GM23338 (cell line): ENCODE measurements at regions not wholly inside any gene's neighbourhood (a gene's known extent, or its start where the extent isn't known, plus 50 kb on each side); places are given as distances from the start of the nearest gene placed in this dataset.

ENCODE experiments used
- ATAC-seq: fragments of 200-7000 bp; cut with Tn5 transposase; 3 replicates; pipeline ENCODE4 v1.9.1; 2020
- DNase-seq: peaks from one replicate; pipeline ENCODE4 v3.0.0-alpha.2; 2015; ENCODE audit warnings: low spot score
- H2AFZ ChIP-seq: fragments of 200-600 bp; sonication (generic); 2 replicates; pipeline ENCODE4 v1.8.0; 2016; ENCODE audit warnings: antibody characterized with exemption, mild to moderate bottlenecking, moderate library complexity
- H3F3A ChIP-seq: fragments of 200-600 bp; sonication (generic); replicated peaks from 2 replicates; pipeline ENCODE4 v1.8.0; 2017; ENCODE audit warnings: antibody characterized with exemption, mixed run types, low read depth
- H3K27ac ChIP-seq: fragments of 200-600 bp; sonication (generic); 2 replicates; pipeline ENCODE4 v1.6.1; 2016; ENCODE audit warnings: low read depth
- H3K27me3 ChIP-seq: fragments of 200-600 bp; sonication (generic); 2 replicates; pipeline ENCODE4 v1.8.0; 2016; ENCODE audit warnings: mild to moderate bottlenecking, mixed run types, moderate library complexity; ENCODE audit not compliant: insufficient read depth
- H3K36me3 ChIP-seq: fragments of 200-600 bp; sonication (generic); 2 replicates; pipeline ENCODE4 v1.8.0; 2016; ENCODE audit warnings: mild to moderate bottlenecking; ENCODE audit not compliant: insufficient read depth
- H3K4me1 ChIP-seq: fragments of 200-600 bp; sonication (generic); 2 replicates; pipeline ENCODE4 v1.8.0; 2016; ENCODE audit warnings: mild to moderate bottlenecking, moderate library complexity; ENCODE audit not compliant: insufficient read depth
- H3K4me2 ChIP-seq: fragments of 200-600 bp; sonication (generic); 2 replicates; pipeline ENCODE4 v1.7.1; 2017; ENCODE audit warnings: mixed run types
- H3K4me3 ChIP-seq: fragments of 200-600 bp; sonication (generic); 2 replicates; pipeline ENCODE4 v1.6.1; 2016; ENCODE audit warnings: mixed run types
- H3K79me2 ChIP-seq: fragments of 200-600 bp; sonication (generic); replicated peaks from 2 replicates; pipeline ENCODE4 v1.8.0; 2017; ENCODE audit warnings: mild to moderate bottlenecking; ENCODE audit not compliant: insufficient read depth
- H3K9me2 ChIP-seq: fragments of 200-600 bp; sonication (generic); 2 replicates; pipeline ENCODE4 v1.8.0; 2017; ENCODE audit not compliant: insufficient read depth
- H4K20me1 ChIP-seq: fragments of 200-600 bp; sonication (generic); replicated peaks from 2 replicates; pipeline ENCODE4 v1.8.0; 2017; ENCODE audit warnings: mild to moderate bottlenecking; ENCODE audit not compliant: insufficient read depth
- H3K27ac Mint-ChIP-seq: 2 replicates; pipeline ENCODE4 v1.8.0; 2020; ENCODE audit warnings: inconsistent platforms, mild to moderate bottlenecking, moderate library complexity, mixed read lengths
- H3K27me3 Mint-ChIP-seq: 3 replicates; pipeline ENCODE4 v1.8.0; 2022; ENCODE audit warnings: low read depth, mild to moderate bottlenecking, moderate library complexity, mixed read lengths, inconsistent platforms; ENCODE audit not compliant: insufficient read depth, poor library complexity
- H3K36me3 Mint-ChIP-seq: 3 replicates; pipeline ENCODE4 v1.8.0; 2021; ENCODE audit warnings: low read depth, mild to moderate bottlenecking, inconsistent platforms, moderate library complexity, mixed read lengths
- H3K4me1 Mint-ChIP-seq: 3 replicates; pipeline ENCODE4 v1.8.0; 2020; ENCODE audit warnings: mild to moderate bottlenecking, inconsistent platforms, mixed read lengths
- H3K4me3 Mint-ChIP-seq: 3 replicates; pipeline ENCODE4 v1.8.0; 2021; ENCODE audit warnings: moderate library complexity, mild to moderate bottlenecking, inconsistent platforms, mixed read lengths
- H3K9me3 Mint-ChIP-seq: 3 replicates; pipeline ENCODE4 v1.8.0; 2020; ENCODE audit warnings: moderate library complexity, mild to moderate bottlenecking, inconsistent platforms, mixed read lengths
- EZH2 ChIP-seq: fragments of 200-600 bp; sonication (generic); IDR thresholded peaks from one replicate; pipeline ENCODE4 v1.8.0; 2017; ENCODE audit warnings: antibody characterized with exemption, mild to moderate bottlenecking, low read depth; ENCODE audit not compliant: unreplicated experiment
- JUNB ChIP-seq: IDR thresholded peaks from one replicate; pipeline ENCODE4 v1.6.1; 2016; ENCODE audit warnings: antibody characterized with exemption; ENCODE audit not compliant: unreplicated experiment
- NANOG ChIP-seq: IDR thresholded peaks from 2 replicates; pipeline ENCODE4 v1.6.1; 2016; ENCODE audit warnings: antibody characterized with exemption, borderline replicate concordance
- ZNF331 ChIP-seq: fragments of 250-450 bp; sonication (Bioruptor Pico); IDR thresholded peaks from 2 replicates; pipeline ENCODE4 v1.5.0; 2020; ENCODE audit warnings: low read depth, mild to moderate bottlenecking, moderate library complexity
- TF ChIP-seq, protein P1 (sequence below): IDR thresholded peaks from one replicate; pipeline ENCODE4 v1.6.1; 2018; ENCODE audit warnings: antibody characterized with exemption; ENCODE audit not compliant: unreplicated experiment
- TF ChIP-seq, protein P2 (sequence below), 2 experiments: fragments of 200-600 bp in 1 of 2; sonication (generic) in 1 of 2; conservative IDR thresholded peaks; 2 replicates each; pipeline versions ENCODE4 v1.5.1 to v1.6.1; 2016 to 2017; ENCODE audit warnings: antibody characterized with exemption in 2 of 2, low read depth in 2 of 2, mild to moderate bottlenecking in 2 of 2, moderate library complexity in 1 of 2

DNA sequence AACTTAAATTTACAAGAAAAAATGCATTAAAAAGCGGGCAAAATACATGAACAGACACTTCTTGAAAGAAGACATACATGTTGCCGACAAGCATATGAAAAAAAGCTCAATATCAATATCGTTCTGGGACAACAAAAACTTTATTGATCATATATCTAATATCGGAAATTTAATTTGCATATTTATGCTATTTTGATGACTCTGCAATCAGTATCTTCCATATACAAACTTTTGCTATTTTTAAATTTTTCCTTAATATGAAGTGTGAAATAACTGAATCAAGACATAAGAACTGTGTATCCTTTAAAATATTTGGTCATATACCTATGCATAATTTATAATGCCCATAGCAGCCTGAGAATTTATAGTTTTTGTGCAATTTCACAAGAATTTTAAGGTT, 224.6 kb downstream of the ALX1 start (continued):
- TF ChIP-seq, protein P1, sequence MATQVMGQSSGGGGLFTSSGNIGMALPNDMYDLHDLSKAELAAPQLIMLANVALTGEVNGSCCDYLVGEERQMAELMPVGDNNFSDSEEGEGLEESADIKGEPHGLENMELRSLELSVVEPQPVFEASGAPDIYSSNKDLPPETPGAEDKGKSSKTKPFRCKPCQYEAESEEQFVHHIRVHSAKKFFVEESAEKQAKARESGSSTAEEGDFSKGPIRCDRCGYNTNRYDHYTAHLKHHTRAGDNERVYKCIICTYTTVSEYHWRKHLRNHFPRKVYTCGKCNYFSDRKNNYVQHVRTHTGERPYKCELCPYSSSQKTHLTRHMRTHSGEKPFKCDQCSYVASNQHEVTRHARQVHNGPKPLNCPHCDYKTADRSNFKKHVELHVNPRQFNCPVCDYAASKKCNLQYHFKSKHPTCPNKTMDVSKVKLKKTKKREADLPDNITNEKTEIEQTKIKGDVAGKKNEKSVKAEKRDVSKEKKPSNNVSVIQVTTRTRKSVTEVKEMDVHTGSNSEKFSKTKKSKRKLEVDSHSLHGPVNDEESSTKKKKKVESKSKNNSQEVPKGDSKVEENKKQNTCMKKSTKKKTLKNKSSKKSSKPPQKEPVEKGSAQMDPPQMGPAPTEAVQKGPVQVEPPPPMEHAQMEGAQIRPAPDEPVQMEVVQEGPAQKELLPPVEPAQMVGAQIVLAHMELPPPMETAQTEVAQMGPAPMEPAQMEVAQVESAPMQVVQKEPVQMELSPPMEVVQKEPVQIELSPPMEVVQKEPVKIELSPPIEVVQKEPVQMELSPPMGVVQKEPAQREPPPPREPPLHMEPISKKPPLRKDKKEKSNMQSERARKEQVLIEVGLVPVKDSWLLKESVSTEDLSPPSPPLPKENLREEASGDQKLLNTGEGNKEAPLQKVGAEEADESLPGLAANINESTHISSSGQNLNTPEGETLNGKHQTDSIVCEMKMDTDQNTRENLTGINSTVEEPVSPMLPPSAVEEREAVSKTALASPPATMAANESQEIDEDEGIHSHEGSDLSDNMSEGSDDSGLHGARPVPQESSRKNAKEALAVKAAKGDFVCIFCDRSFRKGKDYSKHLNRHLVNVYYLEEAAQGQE: no peak
- TF ChIP-seq JUNB (no peak), NANOG (no peak)

DNA sequence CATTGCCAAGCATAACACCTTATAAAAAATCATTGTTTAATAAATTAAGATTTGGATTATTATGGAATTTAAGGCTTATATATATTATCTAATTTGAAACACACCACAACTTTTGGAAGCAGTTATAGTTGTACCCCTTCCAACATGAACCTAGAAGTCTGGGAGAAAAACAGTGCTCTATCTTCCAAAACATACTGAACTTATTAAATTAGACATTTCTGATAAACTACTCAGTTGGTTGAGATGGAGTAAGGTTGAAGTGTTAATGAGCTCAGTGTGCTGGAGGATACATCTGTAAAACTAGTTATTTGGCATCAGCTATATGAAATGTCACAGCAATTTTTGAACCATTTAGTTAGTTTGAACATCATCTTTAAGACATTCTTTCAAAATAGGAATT, 227.4 kb downstream of the ALX1 start:
- no peak overlapping the region for H2AFZ ChIP-seq
- Mint-ChIP-seq H3K27ac (no peak overlapping the region), H3K36me3 (no peaks in the 10 kb centered on the region), H3K4me1 (no peaks in the 10 kb centered on the region), H3K27me3 (no peaks in the 10 kb centered on the region), H3K9me3 (peaks cover 3% of the 10 kb centered on the region; the same call in 2 of the 3 replicates), H3K4me3 (no peak overlapping the region)
- no peak overlapping the region for H3K27ac ChIP-seq
- H3F3A ChIP-seq: no peaks in the 10 kb centered on the region
- H3K27me3 ChIP-seq: no peaks in the 10 kb centered on the region
- no peaks in the 10 kb centered on the region for H4K20me1 ChIP-seq
- ATAC-seq (no peak), DNase-seq (no peak)
- no peak overlapping the region for H3K4me2 ChIP-seq
- no peaks in the 10 kb centered on the region for H3K36me3 ChIP-seq
- H3K79me2 ChIP-seq: no peaks in the 10 kb centered on the region
- H3K4me3 ChIP-seq: no peak overlapping the region
- no peaks in the 10 kb centered on the region for H3K4me1 ChIP-seq
- H3K9me2 ChIP-seq: peaks cover 4% of the 10 kb centered on the region; the same call in 1 of the 2 replicates
- TF ChIP-seq NANOG (no peak), ZNF331 (CRISPR knock-in tag) (no peak), EZH2 (no peak)
- TF ChIP-seq, protein P2, sequence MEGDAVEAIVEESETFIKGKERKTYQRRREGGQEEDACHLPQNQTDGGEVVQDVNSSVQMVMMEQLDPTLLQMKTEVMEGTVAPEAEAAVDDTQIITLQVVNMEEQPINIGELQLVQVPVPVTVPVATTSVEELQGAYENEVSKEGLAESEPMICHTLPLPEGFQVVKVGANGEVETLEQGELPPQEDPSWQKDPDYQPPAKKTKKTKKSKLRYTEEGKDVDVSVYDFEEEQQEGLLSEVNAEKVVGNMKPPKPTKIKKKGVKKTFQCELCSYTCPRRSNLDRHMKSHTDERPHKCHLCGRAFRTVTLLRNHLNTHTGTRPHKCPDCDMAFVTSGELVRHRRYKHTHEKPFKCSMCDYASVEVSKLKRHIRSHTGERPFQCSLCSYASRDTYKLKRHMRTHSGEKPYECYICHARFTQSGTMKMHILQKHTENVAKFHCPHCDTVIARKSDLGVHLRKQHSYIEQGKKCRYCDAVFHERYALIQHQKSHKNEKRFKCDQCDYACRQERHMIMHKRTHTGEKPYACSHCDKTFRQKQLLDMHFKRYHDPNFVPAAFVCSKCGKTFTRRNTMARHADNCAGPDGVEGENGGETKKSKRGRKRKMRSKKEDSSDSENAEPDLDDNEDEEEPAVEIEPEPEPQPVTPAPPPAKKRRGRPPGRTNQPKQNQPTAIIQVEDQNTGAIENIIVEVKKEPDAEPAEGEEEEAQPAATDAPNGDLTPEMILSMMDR (conservative IDR thresholded peaks at IDR 0.05; ENCODE audit: low read depth in 2 of 2): no peak
- TF ChIP-seq, protein P1: no peak
